Right atrium auricular region (tissue), 2 donors: ENCODE measurements at regions not wholly inside any gene's neighbourhood (a gene's known extent, or its start where the extent isn't known, plus 50 kb on each side); places are given as distances from the start of the nearest gene placed in this dataset.

Experiments
- DNase-seq: peaks from one replicate; pipeline ENCODE4 v3.0.0-alpha.2; 2019; ENCODE audit warnings: low spot score
- H3K27ac ChIP-seq, 2 donors: fragments of 200-600 bp; sonication (generic); 1 replicate in 1 of 2; 2 replicates in 1 of 2; pipeline ENCODE4 v1.5.1; 2016 to 2019
- H3K27me3 ChIP-seq, 2 donors: fragments of 200-600 bp; sonication (generic); one replicate each; pipeline versions ENCODE4 v1.5.1 to v1.6.0; 2017 to 2019
- H3K36me3 ChIP-seq: fragments of 200-600 bp; sonication (generic); one replicate; pipeline ENCODE4 v1.5.1; 2016
- H3K4me1 ChIP-seq, 2 donors: fragments of 200-600 bp; sonication (generic); one replicate each; pipeline versions ENCODE4 v1.5.1 to v1.6.0; 2017 to 2019
- H3K4me3 ChIP-seq, 2 donors: fragments of 200-600 bp; sonication (generic); 1 replicate in 1 of 2; 2 replicates in 1 of 2; pipeline ENCODE4 v1.5.1; 2017 to 2019; ENCODE audit warnings: mild to moderate bottlenecking in 1 of 2, moderate library complexity in 1 of 2
- H3K9me3 ChIP-seq, 2 donors: fragments of 200-600 bp; sonication (generic); one replicate each; pipeline ENCODE4 v1.5.1; 2019
- TF ChIP-seq, protein P1 (sequence below), 2 donors: fragments of 200-600 bp; sonication (generic); IDR thresholded peaks; one replicate each; pipeline ENCODE4 v1.5.1; 2019; ENCODE audit warnings: antibody characterized with exemption in 2 of 2

DNA sequence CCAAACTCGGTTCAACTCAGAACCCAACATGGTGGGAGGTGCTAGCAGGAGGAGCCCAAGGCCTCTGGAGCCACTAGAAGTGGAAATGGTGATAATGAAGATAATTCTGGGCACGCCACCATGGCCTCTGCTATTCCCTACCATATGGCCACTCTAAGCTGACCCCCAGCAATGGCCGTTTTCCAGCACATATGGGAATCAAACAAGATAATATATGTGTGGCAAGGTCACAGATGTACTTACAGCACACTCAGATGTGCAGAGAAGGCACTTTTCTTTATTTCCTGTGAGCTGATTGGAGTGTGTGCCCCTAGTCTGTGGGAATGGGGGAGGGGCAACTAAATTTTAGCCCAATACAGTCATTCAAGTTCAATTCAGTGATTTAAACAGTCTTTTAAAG lies 153.4 kb upstream of the LRFN2 start:
- Histone ChIP-seq H3K9me3 (no peaks in the 10 kb centered on the region), H3K27ac (no peak overlapping the region), H3K4me3 (no peak overlapping the region), H3K27me3 (peaks cover 0 to 5% of the 10 kb centered on the region in 2 donors), H3K4me1 (no peaks in the 10 kb centered on the region), H3K36me3 (no peaks in the 10 kb centered on the region)
- no peak for DNase-seq
- TF ChIP-seq, protein P1, sequence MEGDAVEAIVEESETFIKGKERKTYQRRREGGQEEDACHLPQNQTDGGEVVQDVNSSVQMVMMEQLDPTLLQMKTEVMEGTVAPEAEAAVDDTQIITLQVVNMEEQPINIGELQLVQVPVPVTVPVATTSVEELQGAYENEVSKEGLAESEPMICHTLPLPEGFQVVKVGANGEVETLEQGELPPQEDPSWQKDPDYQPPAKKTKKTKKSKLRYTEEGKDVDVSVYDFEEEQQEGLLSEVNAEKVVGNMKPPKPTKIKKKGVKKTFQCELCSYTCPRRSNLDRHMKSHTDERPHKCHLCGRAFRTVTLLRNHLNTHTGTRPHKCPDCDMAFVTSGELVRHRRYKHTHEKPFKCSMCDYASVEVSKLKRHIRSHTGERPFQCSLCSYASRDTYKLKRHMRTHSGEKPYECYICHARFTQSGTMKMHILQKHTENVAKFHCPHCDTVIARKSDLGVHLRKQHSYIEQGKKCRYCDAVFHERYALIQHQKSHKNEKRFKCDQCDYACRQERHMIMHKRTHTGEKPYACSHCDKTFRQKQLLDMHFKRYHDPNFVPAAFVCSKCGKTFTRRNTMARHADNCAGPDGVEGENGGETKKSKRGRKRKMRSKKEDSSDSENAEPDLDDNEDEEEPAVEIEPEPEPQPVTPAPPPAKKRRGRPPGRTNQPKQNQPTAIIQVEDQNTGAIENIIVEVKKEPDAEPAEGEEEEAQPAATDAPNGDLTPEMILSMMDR (IDR thresholded peaks at IDR 0.05): no peak

DNA sequence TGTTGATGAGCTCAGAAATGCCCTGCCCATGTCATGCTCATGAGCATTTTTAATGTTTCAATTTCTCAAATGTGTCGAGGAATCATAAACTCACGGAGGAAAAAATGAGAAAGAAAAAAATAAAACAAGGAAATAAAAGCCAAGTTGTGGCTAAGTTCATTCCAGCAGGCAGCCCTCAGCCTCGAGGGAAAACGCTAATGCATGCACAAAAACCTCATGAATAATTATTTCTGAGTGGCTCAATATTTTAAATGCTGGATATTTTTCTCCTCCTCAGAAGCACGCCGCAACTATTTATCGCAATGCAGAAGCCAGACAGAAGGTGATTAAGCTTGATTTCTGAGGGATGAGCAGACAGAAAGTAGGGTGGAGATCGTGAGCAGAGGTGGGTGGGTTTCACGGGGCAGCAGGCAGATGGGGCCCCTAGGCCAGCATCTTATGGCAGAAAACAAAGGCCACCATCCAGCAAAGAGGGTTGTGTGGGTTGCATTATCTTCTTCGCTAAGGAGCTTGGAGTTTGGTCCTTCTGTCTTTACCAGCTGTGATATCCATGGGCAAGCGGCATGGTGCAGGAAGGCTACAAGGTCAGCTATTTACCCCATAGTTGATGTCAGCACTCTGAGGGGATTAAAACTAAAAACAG lies 151.5 kb upstream of the LRFN2 start:
- peaks cover 0 to 5% of the 10 kb centered on the region in 2 donors for H3K27me3 ChIP-seq
- no peaks in the 10 kb centered on the region for H3K9me3 ChIP-seq
- H3K27ac ChIP-seq: no peak overlapping the region
- no peaks in the 10 kb centered on the region for H3K4me1 ChIP-seq
- no peaks in the 10 kb centered on the region for H3K36me3 ChIP-seq
- TF ChIP-seq, protein P1 (IDR thresholded peaks at IDR 0.05): no peak
- no peak for DNase-seq
- no peak overlapping the region for H3K4me3 ChIP-seq

GRCh38 chr6:40735521-40735920 lies 148.4 kb upstream of the LRFN2 start:
- H3K9me3 ChIP-seq: no peaks in the 10 kb centered on the region
- no peaks in the 10 kb centered on the region for H3K4me1 ChIP-seq
- no peak overlapping the region for H3K27ac ChIP-seq
- H3K36me3 ChIP-seq: no peaks in the 10 kb centered on the region
- peaks cover 0 to 5% of the 10 kb centered on the region in 2 donors for H3K27me3 ChIP-seq
- TF ChIP-seq, protein P1 (IDR thresholded peaks at IDR 0.05): no peak
- H3K4me3 ChIP-seq: no peak overlapping the region
- no peak for DNase-seq

- Histone ChIP-seq H3K27ac (no peak overlapping the region), H3K27me3 (peaks cover 0 to 5% of the 10 kb centered on the region in 2 donors), H3K4me3 (no peak overlapping the region), H3K9me3 (no peaks in the 10 kb centered on the region), H3K36me3 (no peaks in the 10 kb centered on the region), H3K4me1 (no peaks in the 10 kb centered on the region)
- TF ChIP-seq, protein P1 (IDR thresholded peaks at IDR 0.05): no peak
- no peak for DNase-seq
Measured at GRCh38 chr6:40735121-40735520, 148.0 kb upstream of the LRFN2 start.

DNA sequence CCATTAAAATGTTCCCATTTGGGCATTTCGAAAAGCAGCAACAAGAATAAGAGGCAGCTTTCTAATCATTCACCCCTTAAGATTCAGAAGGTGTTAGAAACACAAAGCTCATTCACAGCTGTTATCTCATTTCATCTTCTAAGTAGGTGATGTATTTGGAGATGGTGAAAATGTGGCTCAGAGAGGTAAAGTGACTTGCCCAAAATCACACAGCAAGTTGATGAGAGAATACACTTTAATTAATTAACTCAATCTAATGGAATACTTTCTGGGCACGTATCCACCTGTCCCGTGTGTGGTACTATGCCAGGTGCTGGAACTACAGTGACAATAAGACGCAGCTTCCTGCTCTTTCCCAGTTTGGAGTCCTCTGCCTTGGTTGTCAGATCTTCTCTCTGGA lies 147.4 kb upstream of the LRFN2 start:
- H3K4me3 ChIP-seq: no peak overlapping the region
- no peaks in the 10 kb centered on the region for H3K4me1 ChIP-seq
- H3K27ac ChIP-seq: no peak overlapping the region
- no peaks in the 10 kb centered on the region for H3K9me3 ChIP-seq
- no peaks in the 10 kb centered on the region for H3K36me3 ChIP-seq
- TF ChIP-seq, protein P1 (IDR thresholded peaks at IDR 0.05): no peak
- H3K27me3 ChIP-seq: peaks cover 0 to 5% of the 10 kb centered on the region in 2 donors
- no peak for DNase-seq
